Endodermal cell (in vitro differentiated cells): ENCODE measurements at regions not wholly inside any gene's neighbourhood (a gene's known extent, or its start where the extent isn't known, plus 50 kb on each side); places are given as distances from the start of the nearest gene placed in this dataset.
"Not testable (repeated sequence)": the region's sequence is repeated elsewhere in the genome, so short reads cannot be mapped to it uniquely, and the experiment has no call there.

ENCODE experiments used
- DNase-seq: peaks from one replicate; pipeline ENCODE4 v3.0.0-alpha.2; 2017
- H3K27ac ChIP-seq: 2 replicates; pipeline ENCODE4 v1.5.1; 2013; ENCODE audit warnings: mild to moderate bottlenecking, low read depth, low read length, moderate library complexity
- H3K27me3 ChIP-seq: 2 replicates; pipeline ENCODE4 v1.6.1; 2013; ENCODE audit warnings: mild to moderate bottlenecking, low read length, moderate library complexity; ENCODE audit not compliant: insufficient read depth, control insufficient read depth, poor library complexity, severe bottlenecking
- H3K36me3 ChIP-seq: 2 replicates; pipeline ENCODE4 v1.7.0; 2013; ENCODE audit warnings: mild to moderate bottlenecking, low read length, moderate library complexity; ENCODE audit not compliant: control insufficient read depth, insufficient read depth
- H3K4me1 ChIP-seq: one replicate; pipeline ENCODE4 v1.7.0; 2013; ENCODE audit warnings: low read length; ENCODE audit not compliant: control insufficient read depth, insufficient read depth
- H3K4me3 ChIP-seq: 2 replicates; pipeline ENCODE4 v1.5.1; 2013; ENCODE audit warnings: mild to moderate bottlenecking, low read length, moderate library complexity
- H3K9ac ChIP-seq: 2 replicates; pipeline ENCODE4 v1.6.1; 2013; ENCODE audit warnings: mild to moderate bottlenecking, low read length, moderate library complexity; ENCODE audit not compliant: poor library complexity, severe bottlenecking; ENCODE audit errors: extremely low read depth
- H3K9me3 ChIP-seq: 2 replicates; pipeline ENCODE4 v1.6.1; 2013; ENCODE audit warnings: mild to moderate bottlenecking, low read length, moderate library complexity; ENCODE audit not compliant: control insufficient read depth
- H3K27ac Mint-ChIP-seq: 2 replicates; pipeline ENCODE4 v1.8.0; 2020; ENCODE audit warnings: mixed read lengths
- H3K27me3 Mint-ChIP-seq: 2 replicates; pipeline ENCODE4 v1.8.0; 2021; ENCODE audit warnings: mild to moderate bottlenecking, mixed read lengths; ENCODE audit not compliant: insufficient read depth
- H3K36me3 Mint-ChIP-seq: 2 replicates; pipeline ENCODE4 v1.8.0; 2020; ENCODE audit warnings: low read depth, mixed read lengths
- H3K4me1 Mint-ChIP-seq: 2 replicates; pipeline ENCODE4 v1.8.0; 2020; ENCODE audit warnings: mixed read lengths
- H3K4me3 Mint-ChIP-seq: 2 replicates; pipeline ENCODE4 v1.8.0; 2020; ENCODE audit warnings: mild to moderate bottlenecking, moderate library complexity, mixed read lengths
- H3K9me3 Mint-ChIP-seq: 2 replicates; pipeline ENCODE4 v1.8.0; 2020; ENCODE audit warnings: mild to moderate bottlenecking, mixed read lengths
- WGBS, 2 experiments: methylation state at CpG; one replicate each; pipeline versions ENCODE4 v1.1.5 to v1.1.7; 2013; ENCODE audit warnings: missing lambda C conversion rate in 2 of 2, mixed read lengths in 1 of 2; ENCODE audit not compliant: insufficient coverage in 1 of 2, insufficient read length in 1 of 2; 5-methylcytosine and 5-hydroxymethylcytosine counted together

DNA sequence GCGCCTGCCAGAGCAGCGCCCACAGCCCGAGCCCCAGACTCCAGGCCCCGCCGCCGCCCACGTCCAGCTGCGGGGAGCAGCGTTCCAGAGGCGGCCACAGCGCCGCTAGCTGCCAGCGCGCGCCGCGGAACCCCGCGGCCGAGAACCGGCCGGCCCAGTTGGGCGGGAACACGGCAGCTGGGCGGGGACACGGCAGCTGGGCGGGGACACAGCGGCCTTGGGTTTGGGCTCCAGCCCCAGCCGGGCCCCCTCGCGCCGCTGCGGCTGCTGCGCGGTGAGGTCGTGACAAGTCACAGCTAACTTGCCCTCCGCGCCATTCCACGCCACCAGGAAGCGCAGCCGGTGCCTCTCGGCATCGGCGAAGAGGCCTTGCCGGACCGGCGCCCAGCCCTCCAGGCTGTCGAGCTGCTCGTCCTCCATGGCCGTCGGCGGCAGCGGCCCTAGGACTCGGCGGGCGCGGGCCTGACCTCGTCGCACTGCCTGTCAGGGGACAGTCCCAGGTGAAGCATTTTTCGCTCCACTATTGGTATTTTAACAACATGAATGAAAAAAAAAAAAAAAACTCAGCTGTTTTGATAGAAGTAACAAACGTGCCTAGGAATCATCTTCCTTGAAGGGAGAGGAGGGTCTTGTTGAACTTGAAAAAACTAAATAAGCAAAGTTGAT, 56.6 kb upstream of the GOLGA8N start:
- H3K27ac ChIP-seq, H3K36me3 ChIP-seq, H3K27me3 ChIP-seq, H3K4me3 ChIP-seq, H3K9ac ChIP-seq, H3K4me1 Mint-ChIP-seq, H3K4me1 ChIP-seq, H3K27me3 Mint-ChIP-seq, H3K9me3 Mint-ChIP-seq, H3K9me3 ChIP-seq, H3K27ac Mint-ChIP-seq, H3K36me3 Mint-ChIP-seq: not testable (repeated sequence)
- WGBS, 2 experiments = 10% methylated on average over 12 of the region's 61 CpGs; no CpG with 5 or more reads in 1 of the 2 experiments
- DNase-seq = peak; percentile 54
- peak overlapping the region; percentile 40 for H3K4me3 Mint-ChIP-seq

DNA sequence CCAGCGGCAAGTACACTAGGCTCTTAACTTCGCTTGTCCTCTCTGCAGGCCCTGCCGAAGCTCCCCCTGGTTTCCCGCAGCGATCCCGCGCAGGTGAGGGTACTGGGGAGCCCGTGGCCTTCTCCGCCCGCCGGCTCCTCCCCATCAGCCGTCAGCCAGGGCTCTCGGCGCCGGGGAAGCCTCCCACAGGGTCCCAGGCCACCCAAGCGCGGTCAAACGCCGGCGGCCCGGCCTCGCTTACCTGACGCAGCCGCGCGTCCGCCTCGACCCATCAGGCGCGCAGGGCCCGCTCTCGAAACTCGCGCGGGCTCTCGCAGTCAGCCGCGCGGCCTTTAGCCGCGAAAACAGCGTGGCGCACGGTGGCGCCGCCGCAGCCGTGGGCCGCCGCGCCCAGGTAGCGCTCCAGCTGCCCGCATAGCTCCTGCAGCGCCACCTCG, 57.2 kb upstream of the GOLGA8N start:
- not testable (repeated sequence) for H3K4me3 Mint-ChIP-seq, H3K4me1 ChIP-seq, H3K9me3 Mint-ChIP-seq, H3K9ac ChIP-seq, H3K27ac ChIP-seq, H3K36me3 Mint-ChIP-seq, H3K4me3 ChIP-seq, H3K36me3 ChIP-seq, H3K4me1 Mint-ChIP-seq, DNase-seq, H3K27me3 Mint-ChIP-seq, H3K27me3 ChIP-seq, H3K27ac Mint-ChIP-seq, H3K9me3 ChIP-seq
- no CpG with 5 or more reads among the region's 55 CpGs for WGBS, 2 experiments

DNA sequence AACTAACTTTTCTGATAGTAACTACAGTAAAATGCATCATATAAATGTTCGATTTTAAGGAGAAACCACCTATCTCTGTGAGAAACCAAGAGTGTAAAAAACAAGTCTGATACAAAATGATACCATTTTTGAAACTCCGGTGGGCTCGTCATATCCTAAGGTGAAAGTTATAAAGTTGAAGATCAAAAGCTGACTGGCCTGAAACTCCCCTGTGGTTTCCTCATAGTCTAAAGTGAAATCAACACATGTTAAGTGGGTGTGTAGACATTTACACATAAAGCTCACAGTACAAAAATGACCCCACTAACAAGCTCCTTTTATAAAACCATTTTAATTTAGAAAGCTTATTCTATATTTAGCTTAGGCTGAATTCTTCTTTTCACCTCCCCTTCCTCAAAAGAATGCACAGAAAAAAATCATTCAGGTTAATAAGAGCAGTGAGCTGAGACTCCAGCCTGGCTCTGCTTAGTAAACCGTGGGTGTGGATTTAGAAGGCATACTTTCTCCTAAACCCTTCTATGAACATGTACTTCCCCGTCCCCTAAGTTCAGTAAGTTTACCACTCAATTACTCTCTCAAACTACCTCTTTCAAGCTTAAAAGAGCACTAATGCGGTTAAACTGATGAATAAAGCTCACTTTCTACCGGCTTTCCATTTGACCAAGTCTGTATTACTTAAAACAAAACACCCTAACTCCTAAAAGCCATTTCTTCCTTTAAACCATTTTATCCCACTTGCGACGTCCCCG, 57.9 kb upstream of the GOLGA8N start:
- H3K27ac ChIP-seq, H3K4me1 Mint-ChIP-seq, H3K36me3 ChIP-seq, H3K4me1 ChIP-seq, H3K27me3 ChIP-seq, H3K27me3 Mint-ChIP-seq, H3K9ac ChIP-seq, DNase-seq, H3K27ac Mint-ChIP-seq, H3K4me3 ChIP-seq, H3K4me3 Mint-ChIP-seq, H3K9me3 Mint-ChIP-seq, H3K36me3 Mint-ChIP-seq, H3K9me3 ChIP-seq: not testable (repeated sequence)
- WGBS, 2 experiments = no CpG with 5 or more reads among the region's 10 CpGs

DNA sequence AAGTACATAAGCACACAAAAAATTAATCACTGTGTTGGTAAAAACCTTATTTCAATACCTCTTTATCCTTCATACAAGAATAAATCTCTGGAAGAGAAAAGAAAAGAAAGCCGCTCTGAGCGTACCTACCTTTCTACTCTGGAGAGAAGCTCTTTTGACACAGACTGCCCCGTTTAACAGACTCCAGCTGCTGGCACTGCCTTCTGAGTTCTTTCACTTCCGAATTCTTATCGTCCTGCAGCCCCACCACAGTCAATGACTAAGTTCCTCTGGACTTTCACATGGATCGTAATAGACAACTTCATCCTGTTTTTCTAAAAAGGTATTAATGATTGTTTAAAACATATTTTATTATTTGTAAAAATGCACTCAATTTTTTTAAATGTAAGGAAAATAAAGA, 67.5 kb upstream of the GOLGA8O start:
- H3K9ac ChIP-seq = not testable (repeated sequence)
- 100% methylated on average over 1 of the region's 6 CpGs; no CpG with 5 or more reads in 1 of the 2 experiments for WGBS, 2 experiments

DNA sequence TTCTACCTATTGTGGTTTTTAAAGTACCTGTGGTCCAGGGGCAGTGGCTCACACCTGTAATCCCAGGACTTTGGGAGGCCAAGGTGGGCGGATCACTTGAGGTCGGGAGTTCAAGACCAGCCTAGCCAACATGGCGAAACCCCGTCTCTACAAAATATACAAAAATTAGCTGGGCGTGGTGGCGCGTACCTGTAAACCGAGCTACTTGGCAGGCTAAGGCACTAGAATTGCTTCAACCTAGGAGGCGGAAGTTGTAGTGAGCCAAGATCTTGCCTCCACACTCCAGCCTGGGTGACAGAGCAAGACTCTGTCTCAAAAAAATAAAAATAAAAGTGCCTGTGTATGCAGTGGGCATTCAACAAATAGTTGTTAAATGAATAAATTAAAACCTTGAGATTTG, 67.0 kb upstream of the GOLGA8O start:
- H3K9ac ChIP-seq, H3K27ac Mint-ChIP-seq, H3K9me3 ChIP-seq, DNase-seq, H3K27ac ChIP-seq, H3K27me3 ChIP-seq, H3K4me3 Mint-ChIP-seq, H3K27me3 Mint-ChIP-seq, H3K4me3 ChIP-seq, H3K4me1 ChIP-seq, H3K36me3 ChIP-seq, H3K4me1 Mint-ChIP-seq, H3K9me3 Mint-ChIP-seq: not testable (repeated sequence)
- WGBS, 2 experiments = 97 to 99% methylated on average over 5 to 6 of the region's 9 CpGs
- H3K36me3 Mint-ChIP-seq = peaks cover 14% of the 10 kb centered on the region

More for the DNA sequence above, 67.5 kb upstream of the GOLGA8O start:
- not testable (repeated sequence) for H3K4me3 Mint-ChIP-seq, DNase-seq, H3K4me3 ChIP-seq, H3K36me3 ChIP-seq, H3K4me1 Mint-ChIP-seq, H3K27ac Mint-ChIP-seq, H3K27me3 ChIP-seq, H3K4me1 ChIP-seq, H3K9me3 ChIP-seq, H3K27ac ChIP-seq, H3K9me3 Mint-ChIP-seq, H3K27me3 Mint-ChIP-seq
- H3K36me3 Mint-ChIP-seq = peaks cover 14% of the 10 kb centered on the region

DNA sequence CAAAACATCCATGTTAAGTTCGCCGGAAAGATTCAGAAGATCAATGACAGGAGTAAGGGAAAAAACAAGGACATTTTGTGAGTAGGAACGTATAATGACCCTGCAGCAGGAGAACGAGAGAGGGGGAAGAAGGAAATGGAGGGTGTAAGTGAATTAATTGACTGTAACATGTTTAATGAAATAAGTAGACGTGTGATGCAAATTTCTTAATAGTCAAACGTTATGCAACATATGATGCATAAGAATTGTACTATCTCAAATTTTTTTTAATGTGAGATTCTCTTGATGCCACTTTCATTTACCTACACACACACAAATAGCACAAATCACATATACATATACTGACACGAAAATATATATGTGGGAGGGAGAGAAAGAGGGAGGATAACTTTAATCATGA, 63.5 kb upstream of the GOLGA8O start:
- not testable (repeated sequence) for H3K4me1 Mint-ChIP-seq, H3K9me3 Mint-ChIP-seq, H3K4me3 Mint-ChIP-seq, H3K27me3 ChIP-seq, H3K27me3 Mint-ChIP-seq, DNase-seq, H3K9me3 ChIP-seq, H3K9ac ChIP-seq, H3K4me3 ChIP-seq, H3K4me1 ChIP-seq, H3K36me3 ChIP-seq, H3K27ac ChIP-seq, H3K27ac Mint-ChIP-seq
- peaks cover 14% of the 10 kb centered on the region for H3K36me3 Mint-ChIP-seq
- WGBS, 2 experiments = 94 to 98% methylated on average over 2 to 4 of the region's 7 CpGs

DNA sequence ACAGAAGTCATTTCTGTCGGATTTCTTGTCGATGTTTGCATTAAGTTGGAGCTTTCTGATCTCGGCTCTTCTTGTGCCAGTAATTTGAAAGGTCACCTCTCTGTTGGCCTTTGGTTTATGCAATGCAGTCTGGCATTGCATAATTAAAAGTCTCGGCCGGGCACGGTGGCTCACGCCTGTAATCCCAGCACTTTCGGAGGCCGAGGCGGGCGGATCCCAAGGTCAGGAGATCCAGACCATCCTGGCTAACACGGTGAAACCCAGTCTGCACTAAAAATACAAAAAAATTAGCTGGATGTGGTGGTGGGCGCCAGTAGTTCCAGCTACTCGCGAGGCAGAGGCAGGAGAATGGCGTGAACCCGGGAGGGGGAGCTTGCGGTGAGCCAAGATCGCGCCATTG, 62.6 kb upstream of the GOLGA8O start:
- DNase-seq, H3K27me3 ChIP-seq, H3K27ac ChIP-seq, H3K4me1 Mint-ChIP-seq, H3K9ac ChIP-seq, H3K4me1 ChIP-seq, H3K4me3 Mint-ChIP-seq, H3K36me3 ChIP-seq, H3K27ac Mint-ChIP-seq, H3K27me3 Mint-ChIP-seq, H3K9me3 Mint-ChIP-seq, H3K4me3 ChIP-seq, H3K9me3 ChIP-seq: not testable (repeated sequence)
- WGBS, 2 experiments = 92 to 93% methylated on average over 6 to 20 of the region's 20 CpGs
- peaks cover 14% of the 10 kb centered on the region for H3K36me3 Mint-ChIP-seq
